GM12864 (cell line): ENCODE measurements at regions not wholly inside any gene's neighbourhood (a gene's known extent, or its start where the extent isn't known, plus 50 kb on each side); places are given as distances from the start of the nearest gene placed in this dataset.

Source experiments
- DNase-seq: peaks from one replicate; pipeline ENCODE4 v3.0.0-alpha.2; 2011; ENCODE audit warnings: low read depth
- H3K4me3 ChIP-seq: 2 replicates; pipeline ENCODE4 v1.5.1; 2011; ENCODE audit warnings: mild to moderate bottlenecking, low read depth, low read length, control low read depth
- TF ChIP-seq, protein P1 (sequence below): IDR thresholded peaks from 2 replicates; pipeline ENCODE4 v1.5.1; 2011; ENCODE audit warnings: low read depth, mild to moderate bottlenecking, moderate library complexity, low read length, control low read depth, inconsistent platforms; ENCODE audit errors: missing control alignments

DNA sequence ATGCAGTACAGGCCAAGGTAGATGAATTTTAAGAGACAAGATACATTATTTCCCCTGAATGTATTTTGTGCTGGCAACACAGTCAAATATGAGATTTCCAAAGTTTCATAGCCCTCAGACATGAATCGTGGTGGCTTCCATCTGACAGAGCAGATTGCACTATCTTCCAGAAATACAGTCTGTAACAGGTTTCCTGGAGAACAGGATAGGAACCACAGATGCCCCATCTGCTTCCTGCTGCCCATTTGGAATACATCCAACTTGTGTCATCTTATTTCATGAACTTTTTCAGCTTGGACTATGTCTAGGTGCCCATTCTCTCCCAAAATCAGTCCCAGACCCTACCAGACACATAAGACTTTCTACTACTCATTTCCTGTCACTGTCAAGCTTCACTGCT lies 426.0 kb downstream of the KIF16B start:
- TF ChIP-seq, protein P1, sequence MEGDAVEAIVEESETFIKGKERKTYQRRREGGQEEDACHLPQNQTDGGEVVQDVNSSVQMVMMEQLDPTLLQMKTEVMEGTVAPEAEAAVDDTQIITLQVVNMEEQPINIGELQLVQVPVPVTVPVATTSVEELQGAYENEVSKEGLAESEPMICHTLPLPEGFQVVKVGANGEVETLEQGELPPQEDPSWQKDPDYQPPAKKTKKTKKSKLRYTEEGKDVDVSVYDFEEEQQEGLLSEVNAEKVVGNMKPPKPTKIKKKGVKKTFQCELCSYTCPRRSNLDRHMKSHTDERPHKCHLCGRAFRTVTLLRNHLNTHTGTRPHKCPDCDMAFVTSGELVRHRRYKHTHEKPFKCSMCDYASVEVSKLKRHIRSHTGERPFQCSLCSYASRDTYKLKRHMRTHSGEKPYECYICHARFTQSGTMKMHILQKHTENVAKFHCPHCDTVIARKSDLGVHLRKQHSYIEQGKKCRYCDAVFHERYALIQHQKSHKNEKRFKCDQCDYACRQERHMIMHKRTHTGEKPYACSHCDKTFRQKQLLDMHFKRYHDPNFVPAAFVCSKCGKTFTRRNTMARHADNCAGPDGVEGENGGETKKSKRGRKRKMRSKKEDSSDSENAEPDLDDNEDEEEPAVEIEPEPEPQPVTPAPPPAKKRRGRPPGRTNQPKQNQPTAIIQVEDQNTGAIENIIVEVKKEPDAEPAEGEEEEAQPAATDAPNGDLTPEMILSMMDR: no peak

DNA sequence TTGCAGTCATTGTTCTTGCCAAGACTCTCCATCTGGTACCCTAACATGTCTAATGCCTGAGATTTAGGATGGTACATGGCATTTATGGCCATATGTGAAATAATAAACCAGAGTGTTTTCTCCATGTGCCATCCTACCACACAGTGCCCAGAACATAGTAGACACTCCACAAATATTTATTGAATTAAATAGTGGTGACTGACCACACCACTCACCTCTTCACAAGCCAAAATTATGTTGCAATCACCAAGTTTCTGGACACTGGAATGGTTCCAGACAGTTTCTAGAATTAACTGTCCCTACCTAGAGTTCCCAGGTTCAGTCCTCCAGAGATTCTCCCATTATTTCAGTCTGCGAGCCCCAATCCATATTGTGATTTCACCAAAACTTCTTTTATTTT lies 427.3 kb downstream of the KIF16B start:
- DNase-seq: no peak
- TF ChIP-seq, protein P1: no peak
- no peak overlapping the region for H3K4me3 ChIP-seq

More for the DNA sequence above, 426.0 kb downstream of the KIF16B start:
- no peak for DNase-seq
- H3K4me3 ChIP-seq: no peak overlapping the region

DNA sequence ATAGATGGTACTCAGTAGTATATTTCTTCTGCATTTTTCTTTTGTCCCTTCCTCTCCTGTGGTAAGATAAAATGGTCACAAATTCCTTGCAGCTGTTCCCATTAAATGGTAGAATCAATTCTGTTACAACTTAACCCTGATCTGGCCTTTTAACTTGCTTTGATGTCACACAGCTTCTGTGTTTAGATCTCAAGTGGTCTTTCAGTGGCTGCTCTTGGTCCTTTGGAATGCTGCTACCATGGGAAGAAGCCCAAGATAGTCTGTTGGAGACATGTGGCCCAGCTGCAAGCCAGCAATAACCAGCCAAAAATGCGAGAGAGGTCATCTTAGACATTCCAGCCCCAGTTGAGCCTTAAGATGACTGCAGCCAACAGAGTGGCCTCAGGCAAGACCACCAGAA lies 429.7 kb downstream of the KIF16B start:
- TF ChIP-seq, protein P1: no peak
- DNase-seq: no peak
- no peak overlapping the region for H3K4me3 ChIP-seq

DNA sequence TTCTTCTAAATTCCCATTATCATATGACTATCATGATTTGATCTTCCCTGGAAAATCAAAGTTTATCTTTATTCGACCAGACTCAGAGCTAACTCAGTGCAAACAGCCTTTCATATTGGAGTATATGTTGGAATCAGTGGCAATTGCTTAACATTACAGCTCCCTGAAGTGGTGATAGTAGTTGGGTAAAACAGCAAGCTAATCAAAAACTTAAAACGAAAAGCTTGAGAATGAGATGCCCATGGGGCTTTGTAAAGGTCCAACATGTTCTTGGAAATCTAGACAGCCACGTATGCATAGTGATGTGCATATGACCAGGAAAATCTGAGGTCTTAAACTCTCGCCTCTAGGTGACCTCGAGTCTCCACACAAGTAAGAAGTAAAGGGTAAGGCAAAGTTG lies 437.6 kb downstream of the KIF16B start:
- DNase-seq: no peak
- TF ChIP-seq, protein P1: no peak
- H3K4me3 ChIP-seq: no peak overlapping the region

DNA sequence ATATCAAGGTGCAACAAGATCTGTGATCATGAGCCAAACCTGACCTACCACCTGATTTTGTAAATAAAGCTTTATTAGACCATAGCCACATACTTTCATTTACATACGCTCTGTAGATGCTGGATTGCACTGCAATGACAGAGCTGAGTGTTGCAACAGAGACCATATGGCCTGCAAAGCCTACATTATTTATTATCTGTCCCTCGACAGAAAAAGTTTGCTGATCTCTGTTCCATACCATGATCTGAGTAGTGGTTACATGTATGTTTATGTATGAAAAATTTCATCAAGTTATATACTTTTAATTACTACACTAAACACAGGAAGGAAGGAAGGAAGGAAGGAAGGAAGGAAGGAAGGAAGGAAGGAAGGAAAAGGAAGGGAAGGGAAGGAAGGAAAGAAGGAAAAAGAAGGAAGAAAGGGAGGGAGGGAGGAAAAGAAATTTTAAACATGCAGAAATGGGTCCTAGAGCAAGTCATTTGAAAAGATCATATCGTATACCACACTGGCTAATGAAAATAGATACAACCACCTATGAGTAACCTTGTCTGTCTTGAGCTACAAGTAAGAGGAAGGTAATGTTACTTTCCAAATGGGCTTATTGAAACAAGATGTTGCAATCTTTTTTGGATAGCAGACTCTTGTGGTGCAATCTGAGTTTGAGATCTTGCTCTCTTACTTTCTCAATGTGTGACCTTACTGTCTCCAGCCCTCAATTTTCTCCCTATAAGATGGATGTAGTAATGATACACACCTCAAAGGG lies 441.0 kb downstream of the KIF16B start:
- TF ChIP-seq, protein P1: no peak
- no peak overlapping the region for H3K4me3 ChIP-seq
- DNase-seq: no peak

DNA sequence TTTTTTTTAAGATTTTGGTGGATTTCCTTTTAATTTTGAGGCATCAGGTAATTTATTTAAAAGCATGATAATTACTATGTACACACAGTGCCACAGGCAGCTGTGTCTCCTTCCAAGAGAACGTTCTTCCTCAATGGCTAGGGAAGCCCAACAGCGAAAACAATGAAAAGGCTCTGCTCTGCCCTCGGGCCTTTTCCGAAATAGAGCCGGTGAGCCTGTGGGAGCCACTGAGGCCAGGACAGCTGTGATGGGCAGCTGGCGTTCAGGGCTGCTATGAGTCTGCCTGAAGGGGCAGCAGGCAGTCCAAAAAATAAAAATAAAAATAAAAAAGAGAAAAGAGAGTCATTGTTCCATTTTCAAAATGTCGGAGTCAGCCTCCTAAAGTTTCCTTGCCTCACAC lies 443.8 kb downstream of the KIF16B start:
- no peak overlapping the region for H3K4me3 ChIP-seq
- DNase-seq: no peak
- TF ChIP-seq, protein P1: no peak

DNA sequence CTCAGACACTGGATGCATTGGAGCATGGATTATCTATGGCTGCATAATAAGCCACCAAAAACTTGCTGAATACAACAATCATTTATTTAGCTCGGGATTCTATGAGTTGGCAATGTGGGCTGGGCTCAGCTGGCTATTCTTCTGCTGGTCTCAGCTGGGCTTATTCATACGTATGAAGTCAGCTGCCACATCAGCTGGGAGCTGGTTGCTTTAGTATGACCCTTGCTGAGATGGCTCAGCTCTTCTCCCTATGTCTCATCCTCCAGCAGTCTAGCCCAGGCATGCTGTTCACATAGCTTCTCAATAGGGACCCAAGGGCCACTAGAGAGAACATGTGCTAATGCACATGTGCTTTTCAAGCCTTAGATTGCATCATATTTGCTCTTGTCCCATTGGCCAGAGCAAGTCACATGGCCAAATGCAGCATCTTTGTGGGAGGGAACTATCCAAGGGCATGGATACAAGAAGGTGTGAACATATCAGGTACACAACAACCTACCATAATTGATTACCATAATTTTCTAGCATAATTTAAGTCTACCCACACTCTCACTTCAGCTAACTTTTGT lies 444.6 kb downstream of the KIF16B start:
- DNase-seq: no peak
- H3K4me3 ChIP-seq: no peak overlapping the region
- TF ChIP-seq, protein P1: no peak
